A172 (cell line): ENCODE measurements at regions not wholly inside any gene's neighbourhood (a gene's known extent, or its start where the extent isn't known, plus 50 kb on each side); places are given as distances from the start of the nearest gene placed in this dataset.
A peak's percentile ranks its signal among the peaks of the same experiment; 100 is the strongest.
"Not testable (repeated sequence)": the region's sequence is repeated elsewhere in the genome, so short reads cannot be mapped to it uniquely, and the experiment has no call there.

Experiments
- DNase-seq: peaks from one replicate; pipeline ENCODE4 v3.0.0-alpha.2; 2015; ENCODE audit warnings: low spot score

GRCh38 chr6:21914121-21914973 lies 320.8 kb downstream of the SOX4 start:
- DNase-seq, result peak; percentile 76

GRCh38 chr6:21915707-21916260 lies 322.2 kb downstream of the SOX4 start:
- DNase-seq, result peak; percentile 68

GRCh38 chr6:21918041-21918440 lies 324.5 kb downstream of the SOX4 start:
- no peak for DNase-seq

- no peak for DNase-seq
Measured at GRCh38 chr6:21918666-21919065, 325.1 kb downstream of the SOX4 start.

- peak; percentile 84 for DNase-seq
Measured at GRCh38 chr6:21922086-21922485, 328.5 kb downstream of the SOX4 start.

- no peak for DNase-seq
Measured at GRCh38 chr6:21924002-21924401, 330.5 kb downstream of the SOX4 start.

- DNase-seq, result no peak
Measured at GRCh38 chr6:21928827-21929226, 335.3 kb downstream of the SOX4 start.

- no peak for DNase-seq
Measured at GRCh38 chr6:21931641-21932335, 338.2 kb downstream of the SOX4 start.

GRCh38 chr6:21933351-21933750 lies 339.8 kb downstream of the SOX4 start:
- DNase-seq, result no peak

- no peak for DNase-seq
Measured at GRCh38 chr6:21935142-21935541, 341.6 kb downstream of the SOX4 start.

GRCh38 chr6:21935561-21936028 lies 342.0 kb downstream of the SOX4 start:
- peak; percentile 46 for DNase-seq

GRCh38 chr6:21937466-21937865 lies 343.9 kb downstream of the SOX4 start:
- no peak for DNase-seq

GRCh38 chr6:21939066-21939465 lies 345.5 kb downstream of the SOX4 start:
- DNase-seq, result not testable (repeated sequence)

GRCh38 chr6:21941926-21942325 lies 348.4 kb downstream of the SOX4 start:
- DNase-seq, result no peak

GRCh38 chr6:21942897-21943296 lies 349.3 kb downstream of the SOX4 start:
- peak; percentile 29 for DNase-seq

GRCh38 chr6:21946298-21946783 lies 350.5 kb downstream of the PRL start:
- peak; percentile 94 for DNase-seq

GRCh38 chr6:21947227-21947626 lies 349.6 kb downstream of the PRL start:
- DNase-seq, result not testable (repeated sequence)

GRCh38 chr6:21947731-21948386 lies 349.0 kb downstream of the PRL start:
- no peak for DNase-seq

GRCh38 chr6:21949211-21949801 lies 347.5 kb downstream of the PRL start:
- no peak for DNase-seq

- DNase-seq, result no peak
Measured at GRCh38 chr6:21952367-21952766, 344.5 kb downstream of the PRL start.
